ENCODE measurements at regions not wholly inside any gene's neighbourhood (a gene's known extent, or its start where the extent isn't known, plus 50 kb on each side); places are given as distances from the start of the nearest gene placed in this dataset.

- no peaks in the 10 kb centered on the region for H3K36me3 ChIP-seq (ENCODE audit: control insufficient read depth, insufficient read depth, low read length)
- FAIRE-seq: no peak
- no peak overlapping the region for H3K4me3 ChIP-seq (ENCODE audit: low read depth, low read length)
- DNase-seq (ENCODE audit: low read depth): no peak
- no peaks in the 10 kb centered on the region for H3K27me3 ChIP-seq (ENCODE audit: control insufficient read depth, insufficient read depth, low read length)
- no peak for TF ChIP-seq CTCF (IDR thresholded peaks at IDR 0.05; ENCODE audit: insufficient read depth, low read length, severe bottlenecking)
Observed at GRCh38 chrX:69215161-69215875, 50.1 kb upstream of the PJA1 start.
